SK-N-SH treated with all-trans-retinoic acid at 6 μM for 48 hours (cell line): ENCODE measurements at regions not wholly inside any gene's neighbourhood (a gene's known extent, or its start where the extent isn't known, plus 50 kb on each side); places are given as distances from the start of the nearest gene placed in this dataset.

Source experiments
- ATAC-seq: fragments of 200-7000 bp; cut with Tn5 transposase; 3 replicates; pipeline ENCODE4 v1.9.1; 2020; ENCODE audit warnings: mild to moderate bottlenecking, moderate library complexity
- ARNTL ChIP-seq: fragments of 450-650 bp; formaldehyde crosslinking; IDR thresholded peaks from 2 replicates; pipeline ENCODE4 v1.5.0; 2020; ENCODE audit warnings: low read depth, mild to moderate bottlenecking, moderate library complexity, borderline replicate concordance
- BACH2 ChIP-seq: fragments of 250-450 bp; sonication (Bioruptor Pico); IDR thresholded peaks from 2 replicates; pipeline ENCODE4 v1.9.0; 2021; ENCODE audit warnings: mild to moderate bottlenecking, borderline replicate concordance
- CSDC2 ChIP-seq: fragments of 250-450 bp; sonication (Bioruptor Pico); IDR thresholded peaks from 2 replicates; pipeline ENCODE4 v1.5.0; 2020; ENCODE audit warnings: mild to moderate bottlenecking, moderate library complexity
- CSRNP3 ChIP-seq: fragments of 250-450 bp; sonication (Bioruptor Pico); IDR thresholded peaks from 2 replicates; pipeline ENCODE4 v1.5.1; 2021; ENCODE audit warnings: mild to moderate bottlenecking, moderate library complexity
- ESRRG ChIP-seq: fragments of 250-450 bp; sonication (Bioruptor Pico); IDR thresholded peaks from 2 replicates; pipeline ENCODE4 v1.6.1; 2021; ENCODE audit warnings: mild to moderate bottlenecking
- GLIS3 ChIP-seq: fragments of 250-450 bp; sonication (Bioruptor Pico); IDR thresholded peaks from 2 replicates; pipeline ENCODE4 v1.5.0; 2020; ENCODE audit warnings: mild to moderate bottlenecking, moderate library complexity
- ISL1 ChIP-seq: fragments of 250-450 bp; sonication (Bioruptor Pico); IDR thresholded peaks from 2 replicates; pipeline ENCODE4 v2.1.2; 2022; ENCODE audit warnings: mild to moderate bottlenecking, moderate library complexity
- POU6F1 ChIP-seq: fragments of 250-450 bp; sonication (Bioruptor Pico); IDR thresholded peaks from 2 replicates; pipeline ENCODE4 v1.8.0; 2021; ENCODE audit warnings: low read depth, mild to moderate bottlenecking, moderate library complexity, borderline replicate concordance
- PPARA ChIP-seq: fragments of 250-450 bp; sonication (Bioruptor Pico); IDR thresholded peaks from 2 replicates; pipeline ENCODE4 v1.5.0; 2020; ENCODE audit warnings: mild to moderate bottlenecking, borderline replicate concordance
- RARB ChIP-seq: fragments of 250-450 bp; sonication (Bioruptor Pico); IDR thresholded peaks from 2 replicates; pipeline ENCODE4 v1.8.0; 2021; ENCODE audit warnings: mild to moderate bottlenecking, moderate library complexity
- SNAI2 ChIP-seq: fragments of 250-450 bp; sonication (Bioruptor Pico); IDR thresholded peaks from 2 replicates; pipeline ENCODE4 v1.5.0; 2020; ENCODE audit warnings: mild to moderate bottlenecking, moderate library complexity
- TCF4 ChIP-seq: fragments of 250-450 bp; sonication (Bioruptor Pico); IDR thresholded peaks from 2 replicates; pipeline ENCODE4 v1.8.0; 2021; ENCODE audit warnings: mild to moderate bottlenecking, moderate library complexity, borderline replicate concordance
- TOX ChIP-seq: fragments of 250-450 bp; sonication (Bioruptor Pico); IDR thresholded peaks from 2 replicates; pipeline ENCODE4 v1.8.0; 2021; ENCODE audit warnings: mild to moderate bottlenecking, moderate library complexity, borderline replicate concordance
- TSHZ2 ChIP-seq: fragments of 250-450 bp; sonication (Bioruptor Pico); IDR thresholded peaks from 2 replicates; pipeline ENCODE4 v1.5.0; 2020; ENCODE audit warnings: mild to moderate bottlenecking, moderate library complexity
- ZC3H10 ChIP-seq: fragments of 250-450 bp; sonication (Bioruptor Pico); IDR thresholded peaks from 2 replicates; pipeline ENCODE4 v1.5.1; 2021; ENCODE audit warnings: mild to moderate bottlenecking, moderate library complexity
- ZFP30 ChIP-seq: fragments of 450-650 bp; formaldehyde crosslinking; IDR thresholded peaks from 2 replicates; pipeline ENCODE4 v1.5.0; 2022; ENCODE audit warnings: mild to moderate bottlenecking, moderate library complexity
- ZNF565 ChIP-seq: fragments of 450-650 bp; formaldehyde crosslinking; conservative IDR thresholded peaks from 2 replicates; pipeline ENCODE4 v1.5.0; 2020; ENCODE audit warnings: low read depth, mild to moderate bottlenecking, moderate library complexity
- ZNF70 ChIP-seq: fragments of 450-650 bp; formaldehyde crosslinking; IDR thresholded peaks from 2 replicates; pipeline ENCODE4 v1.5.0; 2020; ENCODE audit warnings: mild to moderate bottlenecking, moderate library complexity
- ZNF8 ChIP-seq: fragments of 450-650 bp; formaldehyde crosslinking; IDR thresholded peaks from 2 replicates; pipeline ENCODE4 v1.5.0; 2020; ENCODE audit warnings: mild to moderate bottlenecking, moderate library complexity
- TF ChIP-seq, protein P1 (sequence below): fragments of 250-450 bp; sonication (Bioruptor Pico); IDR thresholded peaks from 2 replicates; pipeline ENCODE4 v1.8.0; 2020; ENCODE audit warnings: mild to moderate bottlenecking, moderate library complexity, borderline replicate concordance
- TF ChIP-seq, protein P2 (sequence below): fragments of 250-450 bp; sonication (Bioruptor Pico); IDR thresholded peaks from 2 replicates; pipeline ENCODE4 v1.5.1; 2020; ENCODE audit warnings: low read depth, mild to moderate bottlenecking, moderate library complexity

DNA sequence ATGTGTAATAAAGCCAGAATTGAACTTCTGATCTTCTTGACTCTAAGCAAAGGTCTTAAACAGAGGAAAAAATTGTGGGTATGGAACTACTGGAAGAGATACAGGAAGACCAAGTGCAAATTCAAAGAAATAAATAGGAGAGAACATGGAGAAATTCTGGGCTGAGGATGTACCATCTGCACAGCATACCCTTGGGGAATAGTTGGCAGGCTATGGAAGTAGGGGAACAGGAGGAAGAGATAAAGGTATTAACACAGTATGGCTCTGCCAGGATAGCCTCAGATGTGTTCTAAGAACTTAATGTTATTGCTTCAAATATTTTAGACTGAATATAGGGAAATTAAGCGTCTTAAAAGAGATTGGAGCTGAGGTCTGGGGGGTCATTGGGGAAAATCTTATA is 485.4 kb downstream of the CNTN3 start:
- no peak for ATAC-seq
- no peak for TF ChIP-seq ESRRG
- TF ChIP-seq BACH2 (CRISPR knock-in tag): no peak
- no peak for TF ChIP-seq SNAI2 (CRISPR knock-in tag)
- TF ChIP-seq, protein P1, sequence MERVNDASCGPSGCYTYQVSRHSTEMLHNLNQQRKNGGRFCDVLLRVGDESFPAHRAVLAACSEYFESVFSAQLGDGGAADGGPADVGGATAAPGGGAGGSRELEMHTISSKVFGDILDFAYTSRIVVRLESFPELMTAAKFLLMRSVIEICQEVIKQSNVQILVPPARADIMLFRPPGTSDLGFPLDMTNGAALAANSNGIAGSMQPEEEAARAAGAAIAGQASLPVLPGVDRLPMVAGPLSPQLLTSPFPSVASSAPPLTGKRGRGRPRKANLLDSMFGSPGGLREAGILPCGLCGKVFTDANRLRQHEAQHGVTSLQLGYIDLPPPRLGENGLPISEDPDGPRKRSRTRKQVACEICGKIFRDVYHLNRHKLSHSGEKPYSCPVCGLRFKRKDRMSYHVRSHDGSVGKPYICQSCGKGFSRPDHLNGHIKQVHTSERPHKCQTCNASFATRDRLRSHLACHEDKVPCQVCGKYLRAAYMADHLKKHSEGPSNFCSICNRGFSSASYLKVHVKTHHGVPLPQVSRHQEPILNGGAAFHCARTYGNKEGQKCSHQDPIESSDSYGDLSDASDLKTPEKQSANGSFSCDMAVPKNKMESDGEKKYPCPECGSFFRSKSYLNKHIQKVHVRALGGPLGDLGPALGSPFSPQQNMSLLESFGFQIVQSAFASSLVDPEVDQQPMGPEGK: no peak
- no peak for TF ChIP-seq CSDC2 (CRISPR knock-in tag)
- no peak for TF ChIP-seq GLIS3 (CRISPR knock-in tag)
- TF ChIP-seq CSRNP3 (CRISPR knock-in tag): no peak
- no peak for TF ChIP-seq ISL1 (CRISPR knock-in tag)
- TF ChIP-seq, protein P2, sequence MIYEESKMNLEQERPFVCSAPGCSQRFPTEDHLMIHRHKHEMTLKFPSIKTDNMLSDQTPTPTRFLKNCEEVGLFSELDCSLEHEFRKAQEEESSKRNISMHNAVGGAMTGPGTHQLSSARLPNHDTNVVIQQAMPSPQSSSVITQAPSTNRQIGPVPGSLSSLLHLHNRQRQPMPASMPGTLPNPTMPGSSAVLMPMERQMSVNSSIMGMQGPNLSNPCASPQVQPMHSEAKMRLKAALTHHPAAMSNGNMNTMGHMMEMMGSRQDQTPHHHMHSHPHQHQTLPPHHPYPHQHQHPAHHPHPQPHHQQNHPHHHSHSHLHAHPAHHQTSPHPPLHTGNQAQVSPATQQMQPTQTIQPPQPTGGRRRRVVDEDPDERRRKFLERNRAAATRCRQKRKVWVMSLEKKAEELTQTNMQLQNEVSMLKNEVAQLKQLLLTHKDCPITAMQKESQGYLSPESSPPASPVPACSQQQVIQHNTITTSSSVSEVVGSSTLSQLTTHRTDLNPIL (CRISPR knock-in tag): no peak
- no peak for TF ChIP-seq TOX (CRISPR knock-in tag)

- no peak for TF ChIP-seq RARB (CRISPR knock-in tag)
- TF ChIP-seq ESRRG: no peak
- TF ChIP-seq PPARA (CRISPR knock-in tag): no peak
- no peak for TF ChIP-seq ZNF70 (CRISPR knock-in tag)
- no peak for TF ChIP-seq GLIS3 (CRISPR knock-in tag)
- TF ChIP-seq, protein P1: no peak
- no peak for TF ChIP-seq ZNF8 (CRISPR knock-in tag)
- TF ChIP-seq CSRNP3 (CRISPR knock-in tag): no peak
- TF ChIP-seq BACH2 (CRISPR knock-in tag): no peak
- no peak for TF ChIP-seq TCF4 (CRISPR knock-in tag)
- no peak for TF ChIP-seq ARNTL (CRISPR knock-in tag)
- no peak for TF ChIP-seq ZNF565 (CRISPR knock-in tag)
- TF ChIP-seq TOX (CRISPR knock-in tag): no peak
- no peak for TF ChIP-seq TSHZ2
- no peak for TF ChIP-seq CSDC2 (CRISPR knock-in tag)
- no peak for TF ChIP-seq ZC3H10 (CRISPR knock-in tag)
- TF ChIP-seq, protein P2 (CRISPR knock-in tag): no peak
- TF ChIP-seq ZFP30 (CRISPR knock-in tag): no peak
- TF ChIP-seq POU6F1: no peak
- TF ChIP-seq, all 23 proteins: peak for 0
- ATAC-seq: no peak
Observed at GRCh38 chr3:74127256-74127655, 487.2 kb downstream of the CNTN3 start.
